ENCODE measurements at regions not wholly inside any gene's neighbourhood (a gene's known extent, or its start where the extent isn't known, plus 50 kb on each side); places are given as distances from the start of the nearest gene placed in this dataset.

DNA sequence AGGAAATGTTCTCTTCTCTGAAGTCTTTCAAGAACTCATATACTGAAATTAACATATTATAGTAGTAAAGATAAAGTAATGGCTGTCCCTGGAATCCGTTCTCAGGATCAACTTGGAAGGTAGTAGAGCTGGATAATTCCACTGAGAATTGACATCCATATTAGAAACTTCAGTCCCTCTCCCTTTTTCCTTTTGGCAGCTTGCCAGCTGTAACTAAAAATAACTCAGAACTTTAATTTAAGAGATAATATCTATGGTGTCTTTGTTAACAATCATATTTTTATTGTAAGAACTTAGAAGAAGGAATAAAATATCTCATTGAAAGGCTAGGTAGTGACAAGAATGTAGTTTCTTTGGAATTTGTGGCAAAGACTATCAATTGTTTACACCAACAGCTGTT is 61.4 kb upstream of the PLEKHA5 start:
- TF ChIP-seq, protein P1, sequence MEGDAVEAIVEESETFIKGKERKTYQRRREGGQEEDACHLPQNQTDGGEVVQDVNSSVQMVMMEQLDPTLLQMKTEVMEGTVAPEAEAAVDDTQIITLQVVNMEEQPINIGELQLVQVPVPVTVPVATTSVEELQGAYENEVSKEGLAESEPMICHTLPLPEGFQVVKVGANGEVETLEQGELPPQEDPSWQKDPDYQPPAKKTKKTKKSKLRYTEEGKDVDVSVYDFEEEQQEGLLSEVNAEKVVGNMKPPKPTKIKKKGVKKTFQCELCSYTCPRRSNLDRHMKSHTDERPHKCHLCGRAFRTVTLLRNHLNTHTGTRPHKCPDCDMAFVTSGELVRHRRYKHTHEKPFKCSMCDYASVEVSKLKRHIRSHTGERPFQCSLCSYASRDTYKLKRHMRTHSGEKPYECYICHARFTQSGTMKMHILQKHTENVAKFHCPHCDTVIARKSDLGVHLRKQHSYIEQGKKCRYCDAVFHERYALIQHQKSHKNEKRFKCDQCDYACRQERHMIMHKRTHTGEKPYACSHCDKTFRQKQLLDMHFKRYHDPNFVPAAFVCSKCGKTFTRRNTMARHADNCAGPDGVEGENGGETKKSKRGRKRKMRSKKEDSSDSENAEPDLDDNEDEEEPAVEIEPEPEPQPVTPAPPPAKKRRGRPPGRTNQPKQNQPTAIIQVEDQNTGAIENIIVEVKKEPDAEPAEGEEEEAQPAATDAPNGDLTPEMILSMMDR (IDR thresholded peaks at IDR 0.05): no peak
- no peak for TF ChIP-seq POLR2A (IDR thresholded peaks at IDR 0.05)

Measured in stomach (tissue), 4 donors.